ENCODE measurements at regions not wholly inside any gene's neighbourhood (a gene's known extent, or its start where the extent isn't known, plus 50 kb on each side); places are given as distances from the start of the nearest gene placed in this dataset.

DNA sequence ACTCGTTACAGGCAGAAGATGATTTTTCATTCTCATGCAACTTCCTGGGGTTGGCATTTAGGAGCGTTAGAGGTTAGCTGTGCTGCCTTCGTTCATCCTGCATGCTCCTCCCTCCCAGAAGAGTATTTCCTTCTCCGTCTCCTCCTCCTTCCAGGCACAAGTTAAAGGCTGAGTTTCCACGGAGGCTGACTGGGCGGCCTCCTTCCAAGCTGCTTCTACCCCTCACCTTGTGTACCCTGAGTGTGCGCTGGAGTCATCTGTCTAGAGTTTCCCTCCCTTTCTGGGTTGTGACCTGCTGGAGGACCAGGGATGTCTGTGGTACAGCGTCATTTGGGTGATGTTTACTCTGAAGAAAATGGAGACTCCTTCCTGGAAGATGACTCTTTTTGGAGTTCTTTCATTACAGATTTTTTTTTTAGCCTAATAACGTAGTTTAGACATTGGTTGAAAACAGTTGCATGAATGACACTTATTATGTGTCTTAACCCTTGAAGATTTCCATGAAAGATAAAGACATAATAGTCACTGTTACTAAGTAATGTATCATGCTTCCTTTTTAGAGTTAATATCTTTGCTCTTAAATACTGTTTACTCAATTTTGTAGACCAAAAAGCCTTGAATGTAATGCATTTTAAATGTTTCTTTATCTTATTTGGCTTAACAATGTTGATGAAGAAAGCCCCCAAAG, 146.9 kb downstream of the TENT4A start:
- ChIA-PET CTCF (no interaction called here), POLR2A (no interaction called here)
- no peak overlapping the region for H3K27ac Mint-ChIP-seq
- no peaks in the 10 kb centered on the region for H3K36me3 Mint-ChIP-seq (ENCODE audit: low read depth)
- no peak for TF ChIP-seq CTCF (IDR thresholded peaks at IDR 0.05)
- H3K27me3 Mint-ChIP-seq: no peaks in the 10 kb centered on the region
- no peak overlapping the region for H3K4me3 Mint-ChIP-seq
- DNase-seq (no peak), ATAC-seq (no peak)
- no peaks in the 10 kb centered on the region for H3K4me1 Mint-ChIP-seq (ENCODE audit: low read depth)
- H3K9me3 Mint-ChIP-seq: peaks cover 10% of the 10 kb centered on the region
- intact Hi-C loops (cut with micrococcal nuclease): no loop called here

GRCh38 chr5:6861036-6861435, 147.8 kb downstream of the TENT4A start:
- TF ChIP-seq CTCF (IDR thresholded peaks at IDR 0.05): no peak
- Mint-ChIP-seq H3K27me3 (no peaks in the 10 kb centered on the region), H3K4me3 (no peak overlapping the region), H3K36me3 (ENCODE audit: low read depth) (no peaks in the 10 kb centered on the region), H3K4me1 (ENCODE audit: low read depth) (no peaks in the 10 kb centered on the region), H3K27ac (no peak overlapping the region), H3K9me3 (peaks cover 10% of the 10 kb centered on the region)
- ChIA-PET POLR2A (no interaction called here), CTCF (no interaction called here)
- no peak for ATAC-seq
- intact Hi-C loops (cut with micrococcal nuclease): no loop called here
- no peak for DNase-seq

DNA sequence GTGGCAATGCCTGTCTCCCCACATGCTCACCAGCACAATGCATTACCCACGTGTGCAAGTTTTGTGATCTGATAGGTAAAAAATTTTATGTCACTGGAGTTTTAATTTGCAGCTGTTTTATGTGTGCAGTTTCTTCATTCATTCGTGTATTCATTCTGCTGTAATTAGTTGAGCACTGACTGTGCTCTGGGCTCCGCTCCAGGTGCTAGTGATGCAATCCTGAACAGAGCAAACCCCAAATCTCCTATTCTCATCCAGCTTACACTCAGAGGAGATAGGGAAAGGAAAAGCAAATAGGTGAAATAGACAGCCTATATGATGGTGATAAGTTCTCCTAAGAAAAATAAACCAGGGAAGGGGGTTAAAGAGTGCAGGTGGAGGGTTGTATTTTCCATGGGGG, 148.4 kb downstream of the TENT4A start:
- POLR2A ChIA-PET: no interaction called here
- TF ChIP-seq CTCF (IDR thresholded peaks at IDR 0.05): no peak
- CTCF ChIA-PET: no interaction called here
- Mint-ChIP-seq H3K27me3 (no peaks in the 10 kb centered on the region), H3K27ac (no peak overlapping the region), H3K4me1 (ENCODE audit: low read depth) (no peaks in the 10 kb centered on the region), H3K36me3 (ENCODE audit: low read depth) (no peaks in the 10 kb centered on the region), H3K4me3 (no peak overlapping the region), H3K9me3 (peaks cover 10% of the 10 kb centered on the region)
- DNase-seq (no peak), ATAC-seq (no peak)
- intact Hi-C loops (cut with micrococcal nuclease): no loop called here

- Mint-ChIP-seq H3K27ac (no peak overlapping the region), H3K27me3 (no peaks in the 10 kb centered on the region), H3K36me3 (ENCODE audit: low read depth) (no peaks in the 10 kb centered on the region), H3K4me3 (no peak overlapping the region), H3K9me3 (peaks cover 10% of the 10 kb centered on the region), H3K4me1 (ENCODE audit: low read depth) (no peaks in the 10 kb centered on the region)
- DNase-seq (no peak), ATAC-seq (no peak)
- intact Hi-C loops (cut with micrococcal nuclease): no loop called here
- no peak for TF ChIP-seq CTCF (IDR thresholded peaks at IDR 0.05)
- ChIA-PET CTCF (no interaction called here), POLR2A (no interaction called here)
Measured at GRCh38 chr5:6862306-6862705, 149.1 kb downstream of the TENT4A start.

- no peaks in the 10 kb centered on the region for H3K36me3 Mint-ChIP-seq (ENCODE audit: low read depth)
- no peak for TF ChIP-seq CTCF (IDR thresholded peaks at IDR 0.05)
- H3K27me3 Mint-ChIP-seq: no peaks in the 10 kb centered on the region
- H3K4me3 Mint-ChIP-seq: no peak overlapping the region
- H3K4me1 Mint-ChIP-seq (ENCODE audit: low read depth): no peaks in the 10 kb centered on the region
- DNase-seq: no peak
- CTCF ChIA-PET: interaction anchor here (1.4 kb wide), 1 partner anchor 46 kb away, joined by 3 read pairs; no protein-coding TSS in a partner anchor
- H3K27ac Mint-ChIP-seq: no peak overlapping the region
- intact Hi-C loops (cut with micrococcal nuclease): no loop called here
- H3K9me3 Mint-ChIP-seq: peaks cover 4% of the 10 kb centered on the region
- POLR2A ChIA-PET: no interaction called here
- ATAC-seq: no peak
Measured at GRCh38 chr5:6867712-6868111, 154.5 kb downstream of the TENT4A start.

Data from activated CD8-positive, alpha-beta T cell treated with anti-CD3 and anti-CD28 coated beads for 36 hours (primary cell).